Tibial artery (tissue), 4 donors: ENCODE measurements at regions not wholly inside any gene's neighbourhood (a gene's known extent, or its start where the extent isn't known, plus 50 kb on each side); places are given as distances from the start of the nearest gene placed in this dataset.

ENCODE experiments used
- DNase-seq, 2 donors: peaks; one replicate each; pipeline ENCODE4 v3.0.0-alpha.2; 2019
- H3K27ac ChIP-seq, 2 donors: fragments of 200-600 bp; sonication (generic) in 1 of 2; 1 replicate in 1 of 2; 2 replicates in 1 of 2; pipeline ENCODE4 v1.5.1; 2018 to 2019; ENCODE audit warnings: mild to moderate bottlenecking in 1 of 2
- H3K27me3 ChIP-seq, 2 donors: fragments of 200-600 bp; sonication (generic) in 1 of 2; one replicate each; pipeline versions ENCODE4 v1.5.1 to v1.6.0; 2016 to 2019
- H3K36me3 ChIP-seq, 3 donors: fragments of 200-600 bp; sonication (generic) in 2 of 3; one replicate each; pipeline ENCODE4 v1.5.1; 2016 to 2019; ENCODE audit warnings: mild to moderate bottlenecking in 2 of 3
- H3K4me1 ChIP-seq, 4 donors: fragments of 200-600 bp; sonication (generic) in 2 of 4; 1 replicate in 3 of 4; 2 replicates in 1 of 4; pipeline ENCODE4 v1.5.1; 2016 to 2019
- H3K4me3 ChIP-seq, 2 donors: fragments of 200-600 bp; sonication (generic) in 1 of 2; 1 replicate in 1 of 2; 2 replicates in 1 of 2; pipeline ENCODE4 v1.5.1; 2018 to 2019; ENCODE audit warnings: mild to moderate bottlenecking in 2 of 2
- H3K9me3 ChIP-seq, 3 donors: fragments of 200-600 bp; sonication (generic) in 1 of 3; one replicate each; pipeline ENCODE4 v1.5.1; 2016 to 2019
- intact Hi-C: fragments of 100-400 bp; cut with DNase I; formaldehyde crosslinking; loops from one replicate; pipeline ENCODE4 v1.15.0; 2023; ENCODE audit warnings: low total_unique reads
- TF ChIP-seq, protein P1 (sequence below), 2 experiments: fragments of 200-600 bp in 1 of 2; fragments of 450-650 bp in 1 of 2; IDR thresholded peaks; one replicate each; pipeline ENCODE4 v1.5.1; 2017 to 2019; ENCODE audit warnings: antibody characterized with exemption in 2 of 2, mild to moderate bottlenecking in 1 of 2, moderate library complexity in 1 of 2

DNA sequence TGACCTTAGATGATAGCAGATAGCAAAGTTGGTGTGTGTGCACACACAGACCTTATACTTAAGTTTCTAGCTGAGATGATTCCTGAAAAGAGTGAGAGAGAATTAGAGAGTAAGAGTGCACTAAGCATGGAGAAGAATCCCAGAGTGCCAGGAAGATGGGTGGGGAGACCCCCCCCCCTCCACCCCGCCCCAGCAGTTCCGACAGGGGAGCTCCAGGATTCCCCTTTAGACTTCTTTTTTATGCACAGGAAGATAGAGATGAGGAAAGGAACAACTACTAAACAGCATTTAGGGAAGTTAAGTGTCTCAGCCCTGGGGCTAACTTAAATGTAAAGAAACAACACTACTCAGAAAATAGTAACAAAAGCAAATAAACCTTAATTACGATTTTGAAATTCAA lies 878.0 kb upstream of the GOT2 start:
- intact Hi-C loops, result no loop called here
- DNase-seq, result no peak
- Histone ChIP-seq H3K36me3 (no peaks in the 10 kb centered on the region), H3K4me1 (no peaks in the 10 kb centered on the region), H3K4me3 (no peak overlapping the region), H3K27me3 (no peaks in the 10 kb centered on the region), H3K9me3 (no peaks in the 10 kb centered on the region), H3K27ac (no peak overlapping the region)
- TF ChIP-seq, protein P1, sequence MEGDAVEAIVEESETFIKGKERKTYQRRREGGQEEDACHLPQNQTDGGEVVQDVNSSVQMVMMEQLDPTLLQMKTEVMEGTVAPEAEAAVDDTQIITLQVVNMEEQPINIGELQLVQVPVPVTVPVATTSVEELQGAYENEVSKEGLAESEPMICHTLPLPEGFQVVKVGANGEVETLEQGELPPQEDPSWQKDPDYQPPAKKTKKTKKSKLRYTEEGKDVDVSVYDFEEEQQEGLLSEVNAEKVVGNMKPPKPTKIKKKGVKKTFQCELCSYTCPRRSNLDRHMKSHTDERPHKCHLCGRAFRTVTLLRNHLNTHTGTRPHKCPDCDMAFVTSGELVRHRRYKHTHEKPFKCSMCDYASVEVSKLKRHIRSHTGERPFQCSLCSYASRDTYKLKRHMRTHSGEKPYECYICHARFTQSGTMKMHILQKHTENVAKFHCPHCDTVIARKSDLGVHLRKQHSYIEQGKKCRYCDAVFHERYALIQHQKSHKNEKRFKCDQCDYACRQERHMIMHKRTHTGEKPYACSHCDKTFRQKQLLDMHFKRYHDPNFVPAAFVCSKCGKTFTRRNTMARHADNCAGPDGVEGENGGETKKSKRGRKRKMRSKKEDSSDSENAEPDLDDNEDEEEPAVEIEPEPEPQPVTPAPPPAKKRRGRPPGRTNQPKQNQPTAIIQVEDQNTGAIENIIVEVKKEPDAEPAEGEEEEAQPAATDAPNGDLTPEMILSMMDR (IDR thresholded peaks at IDR 0.05), result no peak

DNA sequence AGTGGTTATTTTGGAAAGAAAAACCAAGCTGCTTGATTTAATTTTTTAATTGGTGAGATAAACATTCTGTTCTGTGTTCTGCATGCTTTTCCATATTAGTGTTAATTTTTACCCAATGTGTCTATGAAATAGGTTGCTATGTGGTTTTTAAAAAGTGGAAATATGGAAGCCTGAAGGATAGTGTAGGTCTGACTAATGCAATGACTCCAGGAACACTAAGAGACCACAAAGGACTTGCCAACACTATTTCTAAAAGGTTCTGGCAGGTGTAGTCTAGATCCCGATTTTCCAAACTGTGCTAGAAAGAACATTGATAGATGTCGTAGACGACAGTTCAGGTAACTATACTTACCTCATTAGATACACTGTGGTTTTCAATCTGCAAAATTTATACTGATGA lies 877.4 kb upstream of the GOT2 start:
- Histone ChIP-seq H3K27ac (no peak overlapping the region), H3K27me3 (no peaks in the 10 kb centered on the region), H3K4me1 (no peaks in the 10 kb centered on the region), H3K4me3 (no peak overlapping the region), H3K9me3 (no peaks in the 10 kb centered on the region), H3K36me3 (no peaks in the 10 kb centered on the region)
- intact Hi-C loops, result no loop called here
- TF ChIP-seq, protein P1 (IDR thresholded peaks at IDR 0.05), result no peak
- DNase-seq, result no peak

DNA sequence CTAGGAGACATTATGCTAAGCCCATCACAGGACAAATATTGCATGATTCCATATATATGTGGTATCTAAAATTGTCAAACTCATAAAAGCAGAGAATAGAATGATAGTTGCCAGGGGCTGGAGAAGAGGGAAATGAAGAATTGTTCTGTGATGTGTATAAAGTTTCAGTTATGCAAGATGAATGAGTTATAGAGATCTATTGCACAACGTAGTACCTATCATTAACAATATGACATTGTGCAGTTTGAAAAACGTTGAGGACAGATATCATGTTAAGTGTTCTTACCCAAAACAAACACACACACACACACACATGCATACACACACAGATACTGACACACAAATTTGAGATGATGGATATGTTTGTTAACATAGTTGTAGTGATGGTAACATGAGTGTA lies 871.6 kb upstream of the GOT2 start:
- Histone ChIP-seq H3K9me3 (no peaks in the 10 kb centered on the region), H3K27me3 (no peaks in the 10 kb centered on the region), H3K4me1 (no peaks in the 10 kb centered on the region), H3K4me3 (no peak overlapping the region), H3K36me3 (no peaks in the 10 kb centered on the region), H3K27ac (no peak overlapping the region)
- intact Hi-C loops, result no loop called here
- no peak for DNase-seq
- TF ChIP-seq, protein P1 (IDR thresholded peaks at IDR 0.05), result no peak

DNA sequence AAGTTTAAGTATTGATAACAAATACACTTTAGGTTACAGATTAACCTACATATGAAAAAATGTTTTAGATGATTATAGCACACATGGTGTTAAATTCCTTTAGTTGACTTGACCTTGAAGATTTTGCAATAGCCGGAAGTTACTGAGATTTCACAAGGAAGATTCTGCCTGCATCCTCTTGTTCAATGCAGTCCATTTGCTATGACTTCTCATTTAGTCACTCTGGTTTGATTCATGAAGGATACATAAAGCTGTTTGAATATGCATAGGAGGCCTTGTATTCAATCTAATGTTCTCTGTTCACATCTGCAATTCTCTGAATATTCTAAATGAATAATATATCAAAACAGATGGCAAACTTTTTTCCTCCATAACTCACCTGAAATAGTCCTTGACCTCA lies 870.2 kb upstream of the GOT2 start:
- Histone ChIP-seq H3K9me3 (no peaks in the 10 kb centered on the region), H3K4me3 (no peak overlapping the region), H3K27ac (no peak overlapping the region), H3K4me1 (no peaks in the 10 kb centered on the region), H3K27me3 (no peaks in the 10 kb centered on the region), H3K36me3 (no peaks in the 10 kb centered on the region)
- intact Hi-C loops, result no loop called here
- DNase-seq, result no peak
- TF ChIP-seq, protein P1 (IDR thresholded peaks at IDR 0.05), result no peak

DNA sequence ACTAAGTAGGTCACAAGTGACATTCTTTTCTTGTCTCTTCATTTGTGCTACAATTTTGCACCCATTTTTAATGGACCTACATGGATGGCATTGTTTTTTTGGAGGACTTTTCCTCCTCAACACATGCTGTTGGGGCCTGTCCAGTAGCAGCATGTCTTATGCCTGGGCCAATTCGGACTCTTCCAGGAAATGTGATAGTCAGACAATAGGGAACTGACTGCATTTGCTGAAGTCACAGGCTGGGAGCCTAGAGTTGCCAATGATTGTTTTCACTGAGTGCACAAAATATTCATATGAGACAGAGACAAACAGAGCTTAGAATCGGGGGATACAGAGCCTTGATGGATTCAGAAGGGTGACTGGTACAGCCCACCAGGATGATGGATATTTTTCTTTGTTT lies 867.3 kb upstream of the GOT2 start:
- H3K4me3 ChIP-seq, result no peak overlapping the region
- intact Hi-C loops, result no loop called here
- H3K4me1 ChIP-seq, result no peaks in the 10 kb centered on the region
- H3K27me3 ChIP-seq, result no peaks in the 10 kb centered on the region
- TF ChIP-seq, protein P1 (IDR thresholded peaks at IDR 0.05), result no peak
- no peaks in the 10 kb centered on the region for H3K36me3 ChIP-seq
- H3K9me3 ChIP-seq, result no peaks in the 10 kb centered on the region
- DNase-seq, result no peak
- no peak overlapping the region for H3K27ac ChIP-seq

DNA sequence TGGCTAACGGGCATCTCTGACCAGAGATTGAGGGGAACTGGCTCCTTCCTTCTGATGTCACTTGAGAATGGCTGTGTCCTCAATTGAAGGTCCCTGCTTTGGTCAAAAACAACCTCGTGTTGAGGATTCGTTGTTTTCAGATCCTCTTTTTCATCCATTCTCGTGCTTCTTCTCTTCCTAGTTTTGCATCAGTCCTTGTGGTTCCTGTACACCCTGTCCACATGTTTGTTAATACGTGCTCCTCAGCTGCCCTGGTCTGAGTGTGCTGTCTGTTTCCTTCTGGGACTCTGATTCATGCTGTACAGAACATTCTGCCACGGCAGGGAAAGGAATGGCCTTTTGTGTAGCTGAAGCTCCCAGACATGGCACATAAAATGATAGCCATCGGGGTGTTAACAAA lies 863.2 kb upstream of the GOT2 start:
- H3K4me3 ChIP-seq, result no peak overlapping the region
- no peak overlapping the region for H3K27ac ChIP-seq
- TF ChIP-seq, protein P1 (IDR thresholded peaks at IDR 0.05), result no peak
- no peaks in the 10 kb centered on the region for H3K27me3 ChIP-seq
- no peaks in the 10 kb centered on the region for H3K9me3 ChIP-seq
- no peaks in the 10 kb centered on the region for H3K4me1 ChIP-seq
- no peak for DNase-seq
- no peaks in the 10 kb centered on the region for H3K36me3 ChIP-seq
- intact Hi-C loops, result no loop called here
